GM19463 (cell line): ENCODE measurements at regions not wholly inside any gene's neighbourhood (a gene's known extent, or its start where the extent isn't known, plus 50 kb on each side); places are given as distances from the start of the nearest gene placed in this dataset.
"Not testable (repeated sequence)": the region's sequence is repeated elsewhere in the genome, so short reads cannot be mapped to it uniquely, and the experiment has no call there.

Experiments used
- ATAC-seq: cut with Tn5 transposase; IDR thresholded peaks from one replicate; pipeline ENCODE4 v1.9.1; 2021; ENCODE audit warnings: mild to moderate bottlenecking, moderate library complexity; ENCODE audit not compliant: unreplicated experiment

- ATAC-seq = no peak
Observed at GRCh38 chr16:51237861-51238378, 86.8 kb upstream of the SALL1 start.

GRCh38 chr16:51237207-51237606 lies 86.1 kb upstream of the SALL1 start:
- no peak for ATAC-seq

- no peak for ATAC-seq
Observed at GRCh38 chr16:51236583-51236982, 85.5 kb upstream of the SALL1 start.

GRCh38 chr16:51231702-51232101 lies 80.6 kb upstream of the SALL1 start:
- ATAC-seq = no peak

GRCh38 chr16:51230035-51230434 lies 79.0 kb upstream of the SALL1 start:
- not testable (repeated sequence) for ATAC-seq

- no peak for ATAC-seq
Observed at GRCh38 chr16:51228097-51228659, 77.1 kb upstream of the SALL1 start.

- ATAC-seq = no peak
Observed at GRCh38 chr16:51225878-51226277, 74.8 kb upstream of the SALL1 start.

GRCh38 chr16:51224317-51224716 lies 73.2 kb upstream of the SALL1 start:
- ATAC-seq = no peak

- ATAC-seq = no peak
Observed at GRCh38 chr16:51222016-51222415, 70.9 kb upstream of the SALL1 start.

GRCh38 chr16:51211148-51211547 lies 60.1 kb upstream of the SALL1 start:
- no peak for ATAC-seq

- no peak for ATAC-seq
Observed at GRCh38 chr16:51210087-51210486, 59.0 kb upstream of the SALL1 start.

GRCh38 chr16:51201604-51202003 lies 50.5 kb upstream of the SALL1 start:
- ATAC-seq = no peak
